C4-2B (cell line): ENCODE measurements at regions not wholly inside any gene's neighbourhood (a gene's known extent, or its start where the extent isn't known, plus 50 kb on each side); places are given as distances from the start of the nearest gene placed in this dataset.

ENCODE experiments used
- H3K27ac ChIP-seq: fragments of 450-650 bp; 2 replicates; pipeline ENCODE4 v1.5.1; 2017
- ZFX ChIP-seq: fragments of 450-650 bp; IDR thresholded peaks from 2 replicates; pipeline ENCODE4 v1.6.1; 2017
- TF ChIP-seq, protein P1 (sequence below): fragments of 450-650 bp; conservative IDR thresholded peaks from 2 replicates; pipeline ENCODE4 v1.5.1; 2017; ENCODE audit warnings: mild to moderate bottlenecking

- H3K27ac ChIP-seq, result no peak overlapping the region
- TF ChIP-seq, protein P1, sequence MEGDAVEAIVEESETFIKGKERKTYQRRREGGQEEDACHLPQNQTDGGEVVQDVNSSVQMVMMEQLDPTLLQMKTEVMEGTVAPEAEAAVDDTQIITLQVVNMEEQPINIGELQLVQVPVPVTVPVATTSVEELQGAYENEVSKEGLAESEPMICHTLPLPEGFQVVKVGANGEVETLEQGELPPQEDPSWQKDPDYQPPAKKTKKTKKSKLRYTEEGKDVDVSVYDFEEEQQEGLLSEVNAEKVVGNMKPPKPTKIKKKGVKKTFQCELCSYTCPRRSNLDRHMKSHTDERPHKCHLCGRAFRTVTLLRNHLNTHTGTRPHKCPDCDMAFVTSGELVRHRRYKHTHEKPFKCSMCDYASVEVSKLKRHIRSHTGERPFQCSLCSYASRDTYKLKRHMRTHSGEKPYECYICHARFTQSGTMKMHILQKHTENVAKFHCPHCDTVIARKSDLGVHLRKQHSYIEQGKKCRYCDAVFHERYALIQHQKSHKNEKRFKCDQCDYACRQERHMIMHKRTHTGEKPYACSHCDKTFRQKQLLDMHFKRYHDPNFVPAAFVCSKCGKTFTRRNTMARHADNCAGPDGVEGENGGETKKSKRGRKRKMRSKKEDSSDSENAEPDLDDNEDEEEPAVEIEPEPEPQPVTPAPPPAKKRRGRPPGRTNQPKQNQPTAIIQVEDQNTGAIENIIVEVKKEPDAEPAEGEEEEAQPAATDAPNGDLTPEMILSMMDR, result no peak; the same call in 1 of the 2 replicates
- no peak for TF ChIP-seq ZFX
Observed at GRCh38 chr11:135033540-135033939, 621.5 kb upstream of the B3GAT1 start.

DNA sequence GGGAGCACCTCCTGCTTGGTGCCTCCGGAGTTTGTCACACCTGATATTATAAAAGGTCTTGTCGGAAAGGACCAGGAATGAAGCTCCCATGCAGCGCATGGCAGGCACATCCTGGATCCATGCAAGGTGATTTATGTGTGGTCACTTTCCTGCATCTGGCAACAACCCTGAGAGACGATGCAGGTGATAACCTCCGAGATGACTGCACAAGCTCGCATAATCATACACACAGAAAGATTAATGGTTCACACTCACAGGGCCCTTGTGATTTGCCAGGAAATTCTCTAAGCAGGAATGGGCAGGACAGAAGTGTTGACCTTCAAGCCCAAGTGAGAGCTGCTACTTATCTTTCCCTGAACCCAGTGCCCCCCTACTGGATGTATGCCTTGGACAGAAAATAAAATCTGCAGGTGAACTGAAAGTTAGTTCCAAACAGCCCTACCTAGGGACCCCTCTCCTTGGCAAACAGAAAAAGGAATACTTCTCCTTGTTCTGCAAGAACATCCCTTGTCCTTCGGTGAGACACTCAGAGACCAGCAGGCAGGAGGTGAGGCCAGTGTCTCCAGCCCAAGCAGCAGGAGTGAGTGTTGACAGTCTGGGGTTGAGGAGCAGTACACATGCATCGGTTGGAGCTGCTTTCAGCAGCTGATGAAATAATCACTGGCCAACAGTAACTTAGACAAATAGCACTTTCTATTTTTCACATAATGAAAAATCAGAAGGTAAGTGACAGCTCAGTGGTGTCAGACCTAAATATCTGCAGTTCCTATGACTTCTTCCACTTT, 619.4 kb upstream of the B3GAT1 start:
- no peak for TF ChIP-seq ZFX
- TF ChIP-seq, protein P1, result no peak
- no peak overlapping the region for H3K27ac ChIP-seq

GRCh38 chr11:135027461-135027860, 615.4 kb upstream of the B3GAT1 start:
- TF ChIP-seq ZFX, result no peak
- TF ChIP-seq, protein P1, result no peak
- no peak overlapping the region for H3K27ac ChIP-seq

DNA sequence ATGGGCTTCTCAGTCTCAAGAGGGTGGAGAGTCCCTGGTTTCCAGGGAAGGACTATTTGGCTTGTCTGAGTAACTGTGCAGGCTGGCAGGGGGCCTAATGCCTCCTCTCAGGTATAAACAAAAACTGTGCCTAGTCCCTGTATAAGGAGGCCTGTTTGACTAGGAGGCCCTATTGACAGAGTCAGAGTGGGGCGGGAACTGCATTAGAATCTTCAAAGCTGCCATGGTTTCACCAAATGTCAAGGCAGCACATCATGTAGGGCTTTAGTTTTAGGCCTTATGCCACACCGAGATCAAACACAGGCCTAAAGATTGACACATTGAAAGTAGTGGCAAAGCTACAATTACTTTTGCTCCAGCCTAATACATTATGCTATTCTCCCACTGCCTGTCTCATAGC, 611.5 kb upstream of the B3GAT1 start:
- no peak overlapping the region for H3K27ac ChIP-seq
- TF ChIP-seq, protein P1, result no peak
- TF ChIP-seq ZFX, result no peak

DNA sequence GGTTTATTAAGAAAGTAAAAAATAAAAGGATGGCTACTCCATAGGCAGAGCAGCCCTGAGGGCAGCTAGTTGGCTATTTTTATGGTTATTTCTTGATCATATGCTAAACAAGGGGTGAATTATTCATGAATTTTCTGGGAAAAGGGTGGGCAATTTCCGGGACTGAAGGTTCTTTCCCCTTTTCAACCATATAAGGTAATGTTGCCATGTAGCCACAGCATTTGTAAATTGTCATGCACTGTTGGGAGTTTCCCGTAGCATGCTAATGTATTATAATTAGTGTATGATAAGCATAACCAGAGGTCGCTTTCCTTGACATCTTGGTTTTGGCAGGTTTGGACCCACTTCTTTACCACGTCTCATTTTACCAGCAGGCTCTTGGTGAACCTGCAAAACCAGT, 610.4 kb upstream of the B3GAT1 start:
- H3K27ac ChIP-seq, result no peak overlapping the region
- TF ChIP-seq, protein P1, result no peak
- no peak for TF ChIP-seq ZFX

- TF ChIP-seq, protein P1, result no peak
- TF ChIP-seq ZFX, result no peak
- no peak overlapping the region for H3K27ac ChIP-seq
Observed at GRCh38 chr11:135019899-135020298, 607.9 kb upstream of the B3GAT1 start.

GRCh38 chr11:135019343-135019871, 607.4 kb upstream of the B3GAT1 start:
- TF ChIP-seq, protein P1, result no peak
- TF ChIP-seq ZFX, result no peak
- no peak overlapping the region for H3K27ac ChIP-seq
